COLO829 (cell line): ENCODE measurements at regions not wholly inside any gene's neighbourhood (a gene's known extent, or its start where the extent isn't known, plus 50 kb on each side); places are given as distances from the start of the nearest gene placed in this dataset.
A peak's percentile ranks its signal among the peaks of the same experiment; 100 is the strongest.

Experiments used
- DNase-seq: peaks from one replicate; pipeline ENCODE4 v3.0.0; 2012; ENCODE audit warnings: low spot score

DNA sequence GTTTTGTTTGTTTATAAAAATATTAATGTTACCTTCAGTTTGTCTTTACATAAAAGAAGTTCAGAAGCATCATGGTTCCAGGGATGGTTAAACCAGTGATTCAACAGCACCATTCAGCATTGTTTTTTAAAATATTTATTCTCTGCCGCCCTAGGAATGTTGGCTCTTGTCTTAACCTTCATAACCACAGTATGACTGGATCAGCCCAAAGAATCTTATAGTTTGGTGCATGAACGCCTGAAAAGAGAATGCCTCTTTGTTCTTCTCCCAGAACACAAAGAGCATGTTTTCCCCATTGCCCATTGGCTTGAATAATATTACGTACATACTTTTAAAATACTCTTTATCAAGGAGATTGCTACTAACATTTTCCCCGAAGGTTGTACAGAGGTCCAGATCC lies 413.4 kb downstream of the ANXA1 start:
- DNase-seq, result peak; percentile 56

DNA sequence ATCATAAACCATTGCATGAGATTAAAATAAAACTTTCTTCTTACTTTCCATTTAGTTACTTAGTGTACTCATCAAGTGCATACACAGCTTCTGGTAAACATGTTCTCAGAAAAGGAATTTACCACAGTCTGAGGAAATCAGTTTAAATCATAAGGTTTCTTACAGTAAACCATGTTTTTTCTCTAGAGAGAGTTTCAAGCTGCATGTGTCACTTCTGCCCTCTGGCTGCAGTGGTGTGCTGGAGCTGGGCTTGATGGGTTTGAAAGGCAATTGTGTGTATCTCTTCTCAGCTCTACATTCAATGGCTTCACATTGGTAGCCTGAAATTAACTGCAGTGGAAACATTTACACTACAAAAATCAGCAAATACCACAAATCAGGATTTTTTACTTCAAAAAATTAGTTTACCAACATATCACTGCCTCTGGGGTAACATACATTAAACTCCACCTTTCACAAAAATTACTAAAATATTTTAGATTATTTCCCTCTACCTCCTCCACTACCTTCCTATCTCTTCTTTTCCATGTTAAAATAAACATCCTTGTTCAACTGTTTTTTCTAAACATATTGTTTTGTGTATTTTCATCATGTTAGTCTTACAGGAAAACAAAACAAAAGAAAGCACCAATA lies 414.3 kb downstream of the ANXA1 start:
- DNase-seq, result peak; percentile 70

DNA sequence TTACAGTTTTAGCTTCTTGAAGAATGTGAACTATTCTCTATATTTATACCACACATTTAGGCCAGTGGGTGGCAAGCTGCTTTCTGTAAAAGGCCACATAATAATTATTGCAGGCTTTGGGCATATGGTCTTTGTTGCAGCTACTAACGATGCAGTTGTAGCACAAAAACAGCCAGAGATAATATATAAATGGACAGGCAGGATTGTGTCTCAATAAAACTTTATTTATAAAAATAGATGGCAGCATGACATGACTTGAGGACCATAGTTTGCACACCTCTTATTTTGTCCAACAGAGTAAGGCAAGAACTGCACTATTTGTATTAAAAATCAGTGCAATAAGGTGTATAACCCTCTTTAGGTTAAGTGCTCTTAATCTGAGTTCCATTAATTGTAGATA lies 415.0 kb downstream of the ANXA1 start:
- DNase-seq, result no peak

DNA sequence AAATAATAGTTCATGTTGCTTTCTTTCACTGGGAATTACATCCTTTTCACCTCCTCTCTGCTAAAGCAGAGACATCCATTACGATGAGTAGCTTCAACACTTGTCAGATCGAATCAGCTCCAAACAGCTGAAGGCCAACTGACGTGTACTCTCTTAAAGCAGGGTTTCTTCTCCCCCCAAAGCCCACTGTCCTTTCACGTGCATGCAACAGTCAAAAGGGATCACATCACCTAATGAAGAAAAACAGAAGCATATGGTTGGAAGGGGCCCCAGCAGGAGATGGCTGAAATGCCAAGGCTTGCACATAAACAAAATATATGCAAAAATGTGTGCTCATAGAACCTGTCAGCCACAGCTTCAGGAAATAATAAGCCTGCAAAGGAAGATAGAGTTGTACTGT lies 421.6 kb downstream of the ANXA1 start:
- no peak for DNase-seq

DNA sequence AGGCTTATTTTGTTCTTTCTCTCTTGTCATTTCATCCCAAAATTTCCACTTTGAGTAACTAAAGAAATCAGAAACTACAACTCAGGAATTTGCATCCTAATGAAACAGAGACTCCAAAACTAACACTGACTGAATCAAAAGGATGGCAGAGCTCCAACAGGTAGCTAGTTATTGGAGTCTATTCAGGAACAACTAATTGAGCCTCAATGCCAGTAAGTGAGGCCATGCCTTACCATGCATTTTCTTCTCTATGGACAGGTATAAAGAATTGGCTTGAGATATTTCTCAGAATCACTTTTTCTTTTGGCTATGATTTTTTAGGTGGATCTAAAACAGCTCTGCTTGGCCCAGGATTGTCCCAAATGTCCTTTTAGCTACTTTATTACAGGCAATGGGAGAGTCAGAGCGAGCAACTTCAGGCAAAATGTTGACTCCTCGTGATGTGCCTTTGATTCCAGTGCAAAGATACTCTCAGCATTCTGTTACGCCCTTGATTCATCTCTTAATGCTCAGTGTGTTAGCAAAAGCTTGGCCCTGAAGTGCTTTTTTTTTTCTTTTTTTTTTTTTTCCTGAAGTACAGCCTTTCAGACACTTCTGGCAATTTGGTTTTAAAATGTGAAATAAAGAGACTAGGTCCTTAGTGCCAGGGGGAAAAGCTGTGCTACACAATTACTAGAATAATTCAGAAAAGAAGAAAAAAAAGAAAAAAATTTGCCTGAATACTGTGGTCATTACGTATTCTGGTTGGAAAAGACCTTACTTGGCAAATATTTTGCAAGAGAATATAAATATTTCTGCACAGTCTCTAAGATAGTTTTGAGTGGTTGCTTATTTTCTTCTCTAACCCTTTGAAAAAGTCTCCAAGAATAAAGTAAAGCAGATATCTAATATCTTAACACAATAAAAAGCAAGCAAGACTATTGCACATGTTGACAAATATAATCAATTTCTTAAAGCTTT lies 423.7 kb downstream of the ANXA1 start:
- DNase-seq, result no peak

DNA sequence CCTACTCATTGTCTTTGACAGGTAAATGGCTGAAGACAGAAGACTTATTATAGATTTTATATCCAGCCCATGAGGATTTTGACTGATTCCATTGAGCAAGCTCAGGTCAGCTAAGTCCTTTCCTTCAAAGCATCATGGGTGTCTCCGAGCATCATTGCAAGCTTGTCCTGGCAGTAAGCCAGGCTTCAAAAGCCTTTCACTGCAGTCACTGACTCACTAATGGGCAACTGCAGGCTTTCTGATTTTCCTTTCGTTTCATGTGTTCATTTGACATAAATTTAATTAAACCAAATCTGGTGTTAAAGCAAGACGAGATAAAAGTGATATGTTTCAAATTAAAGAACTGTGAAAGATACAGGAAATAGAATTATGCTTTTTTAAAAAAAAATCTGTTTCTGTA lies 426.2 kb downstream of the ANXA1 start:
- DNase-seq, result peak; percentile 39

DNA sequence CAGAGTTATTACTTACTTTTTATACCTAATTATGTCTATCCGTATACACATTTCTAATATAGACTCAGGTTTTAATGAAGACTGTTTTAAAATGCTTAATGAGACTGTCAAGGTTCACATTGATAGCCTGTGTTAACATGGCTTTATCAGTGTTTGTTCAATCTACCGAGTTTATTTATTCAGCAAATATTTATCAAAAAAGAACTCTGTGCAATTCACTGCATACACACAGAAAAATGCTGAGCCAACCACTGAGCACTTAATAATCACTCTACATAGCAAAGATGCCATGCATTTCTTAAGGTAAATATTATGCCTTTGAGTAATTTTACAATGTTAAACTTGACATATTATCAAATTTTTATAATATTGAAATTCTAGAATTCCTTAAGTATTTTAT lies 428.2 kb downstream of the ANXA1 start:
- DNase-seq, result no peak

DNA sequence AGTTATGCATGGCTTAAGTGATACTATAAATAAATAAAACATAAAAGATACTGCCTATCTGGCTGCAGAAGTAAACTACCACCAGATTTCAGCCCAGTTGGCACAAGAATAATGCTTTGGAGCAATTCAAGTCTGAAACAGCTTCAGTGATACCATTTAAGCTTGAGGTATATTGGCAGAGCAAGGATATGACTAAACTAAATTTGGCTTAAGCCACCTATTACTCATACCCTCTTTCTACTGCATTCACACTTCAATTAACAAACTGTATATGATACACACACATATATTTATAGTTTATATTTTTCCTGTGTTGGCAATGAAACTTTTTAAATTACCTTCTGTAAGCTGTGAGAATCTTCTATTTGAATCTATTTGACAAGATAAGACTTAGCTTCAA lies 431.9 kb downstream of the ANXA1 start:
- no peak for DNase-seq

DNA sequence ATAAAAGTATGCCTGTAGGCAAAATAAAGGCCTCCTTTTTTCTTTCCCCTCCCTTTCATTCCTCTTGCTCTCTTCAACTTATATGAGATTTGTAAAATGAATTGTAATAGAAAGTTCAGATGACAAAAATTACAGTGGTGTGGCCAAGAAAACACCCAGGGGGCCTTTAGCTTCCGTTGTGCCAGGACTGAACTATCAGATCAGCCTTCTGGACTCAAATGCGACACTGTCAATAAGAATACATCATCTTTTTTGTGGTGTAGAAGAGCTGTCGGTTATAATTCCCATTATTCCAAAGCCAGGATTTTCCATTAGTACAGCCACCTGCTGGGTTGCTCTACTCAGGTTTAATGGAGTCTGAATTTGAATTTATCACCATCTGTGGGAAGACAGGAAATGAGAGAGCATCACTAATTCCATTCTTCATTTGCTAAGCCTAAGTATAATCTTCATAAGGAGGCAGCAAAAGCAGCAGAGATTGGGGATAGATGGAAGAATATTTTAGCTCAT lies 443.4 kb downstream of the ANXA1 start:
- DNase-seq, result no peak

DNA sequence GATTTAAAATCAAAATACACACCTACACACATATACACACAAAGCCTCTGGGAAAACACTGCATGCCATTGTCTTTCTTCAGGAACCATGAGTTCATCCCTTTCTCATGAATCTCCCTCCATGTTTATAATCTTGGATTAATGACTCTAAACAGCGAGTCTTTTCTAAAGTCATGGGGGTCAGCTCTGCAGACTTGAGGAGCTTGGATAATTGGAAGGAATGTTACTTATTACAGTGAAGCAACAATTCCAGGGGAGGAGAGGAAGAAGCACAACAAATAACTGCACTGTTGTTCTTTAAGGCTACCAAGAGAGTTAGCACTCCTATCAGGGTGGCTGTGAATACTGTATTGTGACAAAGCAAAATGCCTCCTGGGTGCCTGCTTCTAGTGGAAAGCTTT lies 444.7 kb downstream of the ANXA1 start:
- DNase-seq, result peak; percentile 53

DNA sequence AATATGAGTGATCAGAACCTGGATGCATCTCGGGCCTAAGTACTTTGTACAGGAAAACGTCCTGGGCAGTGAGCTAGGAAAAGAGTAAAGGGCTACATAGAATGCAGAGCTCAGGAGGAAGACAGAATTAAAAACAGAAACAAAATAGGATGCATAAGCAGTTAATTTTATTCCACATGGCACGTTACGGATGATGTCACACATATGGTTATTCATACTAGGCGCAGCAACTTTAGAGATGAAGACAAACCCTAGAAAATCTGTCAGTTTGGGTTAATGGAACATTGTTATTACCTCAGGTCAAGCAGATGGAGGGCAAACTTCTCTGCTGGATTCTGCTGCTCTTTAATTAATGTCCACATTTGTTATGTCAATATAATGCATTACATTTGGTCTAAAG lies 445.4 kb downstream of the ANXA1 start:
- DNase-seq, result no peak

DNA sequence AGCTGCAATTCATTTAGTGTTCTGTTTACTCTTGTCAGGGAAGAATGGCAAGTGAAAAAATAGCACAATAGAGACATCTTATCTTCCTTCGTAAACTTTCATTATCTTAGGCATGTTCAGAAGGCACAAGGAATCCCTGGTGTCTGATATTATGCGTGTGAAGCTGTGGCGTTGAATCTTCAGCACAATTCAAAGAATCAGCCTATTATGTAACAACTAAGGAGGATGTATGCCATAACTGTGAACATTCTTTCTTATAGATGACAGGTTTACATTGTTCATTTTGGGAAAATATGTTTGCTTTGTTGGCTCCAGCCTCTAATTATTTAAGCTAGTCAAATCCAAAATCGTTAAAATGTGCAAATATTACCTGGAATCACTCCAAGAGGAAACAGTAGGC lies 446.1 kb downstream of the ANXA1 start:
- no peak for DNase-seq

DNA sequence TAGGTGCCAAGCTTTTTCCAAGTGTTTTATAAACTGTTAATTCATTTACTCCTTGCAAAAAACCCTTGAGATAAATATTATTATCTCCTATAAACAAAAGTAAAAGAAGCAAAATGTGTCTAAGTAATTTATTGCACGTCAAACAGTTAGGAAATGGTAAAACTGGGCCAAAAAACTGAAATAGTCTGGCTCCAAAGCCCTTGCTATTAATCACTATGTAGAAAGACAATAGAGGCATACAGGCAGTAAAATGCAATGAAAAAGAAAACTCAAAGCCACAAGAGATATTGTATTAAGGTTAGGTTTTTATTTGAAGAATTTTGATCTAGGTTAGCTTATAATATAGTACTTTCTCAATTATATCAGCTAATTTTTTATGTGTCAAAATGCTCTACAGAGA lies 457.7 kb downstream of the ANXA1 start:
- DNase-seq, result no peak

DNA sequence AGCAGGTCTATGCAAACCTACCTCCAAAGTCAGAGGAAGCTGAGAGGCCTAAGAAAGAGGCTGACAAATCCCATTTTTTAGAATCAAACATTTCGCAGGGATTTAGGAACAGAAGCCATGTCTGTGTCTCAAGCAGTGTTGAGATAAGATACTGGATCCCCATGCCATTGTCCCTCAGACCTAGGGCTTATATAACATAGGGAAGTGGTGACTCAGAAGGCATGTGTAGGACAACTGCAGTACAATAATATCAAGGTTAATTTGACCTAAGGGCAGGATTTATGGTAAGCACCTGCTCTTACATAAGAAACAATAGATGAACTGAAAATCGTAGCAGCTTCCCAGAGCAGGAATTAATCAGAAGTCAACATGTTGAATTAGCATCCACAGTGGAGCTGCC lies 459.4 kb downstream of the ANXA1 start:
- no peak for DNase-seq

DNA sequence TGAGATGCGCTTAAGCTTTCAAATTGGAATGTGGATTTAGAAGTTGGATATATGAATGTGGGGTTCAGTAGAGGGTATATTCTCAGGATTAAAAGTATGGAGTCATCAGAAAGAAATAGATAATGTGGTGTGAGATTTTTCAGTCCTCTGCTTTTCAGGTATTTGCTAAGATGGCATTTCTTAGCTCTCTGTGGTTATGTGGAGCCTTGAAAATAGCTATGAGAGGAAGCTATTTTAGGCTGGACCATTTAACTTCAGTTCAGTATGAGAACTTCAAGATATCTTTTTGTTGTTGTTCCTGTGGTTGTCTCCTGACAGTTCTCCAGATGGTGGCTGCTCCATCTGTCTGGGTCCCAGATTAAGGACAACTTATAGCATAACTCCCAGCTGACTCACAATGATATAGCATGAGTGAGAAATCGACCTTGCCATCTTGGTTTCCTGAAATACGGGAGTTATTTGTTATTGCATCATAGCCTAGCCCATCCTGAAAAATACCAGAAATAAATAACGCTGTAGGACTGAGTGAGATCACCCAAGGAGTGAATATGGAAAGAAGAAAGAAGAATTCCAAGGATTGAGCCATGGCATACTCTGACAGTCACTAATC lies 461.5 kb downstream of the ANXA1 start:
- DNase-seq, result no peak

DNA sequence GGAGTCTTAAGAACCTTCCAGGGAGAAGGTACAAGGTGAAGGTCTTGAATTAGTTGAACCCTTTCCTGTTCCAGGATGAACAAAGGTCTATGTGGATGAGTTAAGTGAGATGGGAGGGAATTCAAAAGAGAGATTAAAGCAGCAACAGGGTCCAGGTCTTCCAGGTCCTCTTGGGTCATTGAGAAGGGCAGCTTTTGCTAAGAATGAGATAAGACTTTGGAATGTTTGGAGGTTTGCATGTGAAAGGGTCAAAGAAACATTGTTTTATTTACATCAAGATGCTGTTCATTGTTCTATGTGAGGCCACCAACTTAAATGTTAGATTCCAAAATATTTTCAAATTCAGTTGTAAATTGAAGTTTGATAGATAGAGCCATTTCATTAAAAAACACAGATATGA lies 463.9 kb downstream of the ANXA1 start:
- no peak for DNase-seq

DNA sequence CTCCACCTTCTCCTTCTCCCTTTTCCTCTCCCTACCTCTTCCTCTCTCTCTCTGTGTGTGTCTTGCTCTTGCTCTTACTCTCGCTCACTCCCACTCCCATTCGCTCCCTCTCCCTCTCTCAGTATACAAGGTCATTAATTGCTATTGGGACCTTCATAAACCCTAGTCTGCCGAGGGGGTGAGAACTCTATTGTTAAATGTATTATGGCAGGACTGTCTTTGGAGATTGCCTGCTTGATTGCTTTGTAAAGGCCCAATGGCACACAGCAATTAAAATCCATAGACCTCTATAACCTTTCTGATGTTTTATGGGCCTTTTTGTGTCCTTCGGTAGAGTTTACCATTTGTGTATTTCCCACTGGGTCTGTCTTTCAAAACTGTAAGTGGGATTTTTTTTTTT lies 465.9 kb downstream of the ANXA1 start:
- DNase-seq, result no peak

DNA sequence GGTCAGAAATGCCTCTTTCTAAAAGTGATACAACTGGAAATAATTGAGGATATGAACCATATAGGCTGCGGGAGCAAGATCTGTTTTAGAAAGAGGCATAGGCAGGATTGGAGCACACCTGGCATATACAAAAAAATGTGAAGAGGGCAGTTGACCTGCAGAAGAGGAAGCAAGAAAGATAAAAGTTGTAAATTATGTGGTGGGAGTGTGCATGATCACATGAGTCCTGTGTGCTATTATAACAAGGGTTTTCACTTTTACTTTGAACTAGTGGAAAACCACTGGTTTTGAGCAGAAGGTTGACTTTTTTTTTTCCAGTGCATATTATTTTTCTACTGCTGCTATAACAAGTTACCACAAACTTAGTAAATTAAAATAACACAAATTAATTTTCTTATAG lies 489.3 kb downstream of the ANXA1 start:
- no peak for DNase-seq

DNA sequence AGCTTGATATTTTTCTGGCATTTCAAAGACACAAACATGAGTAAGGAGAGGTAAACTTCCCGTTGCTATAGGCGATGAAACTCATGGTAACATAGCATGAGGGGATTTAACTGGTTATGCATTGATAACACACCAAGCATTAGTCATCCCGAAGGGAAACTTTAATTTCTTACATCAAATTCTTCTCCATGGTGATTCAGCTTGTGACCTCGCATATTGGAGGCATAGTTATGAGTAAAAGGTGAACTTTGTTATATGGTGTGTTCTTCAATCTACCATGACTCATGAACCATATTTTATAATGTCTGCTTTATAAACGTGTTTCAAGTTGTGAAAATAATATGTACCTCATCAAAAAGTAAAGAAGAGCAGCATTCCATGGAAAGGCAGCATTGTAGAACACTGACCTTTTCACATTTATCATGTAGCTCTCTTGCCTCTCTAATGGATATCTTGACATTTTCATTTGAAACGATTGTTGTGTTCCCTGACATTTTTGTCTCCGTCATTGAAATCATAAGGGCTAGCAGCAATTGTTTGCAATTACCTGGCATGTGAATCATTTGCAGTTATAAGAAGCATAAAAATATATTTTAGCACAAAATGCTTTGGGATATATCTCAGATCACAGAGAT lies 491.8 kb downstream of the ANXA1 start:
- DNase-seq, result peak; percentile 67

DNA sequence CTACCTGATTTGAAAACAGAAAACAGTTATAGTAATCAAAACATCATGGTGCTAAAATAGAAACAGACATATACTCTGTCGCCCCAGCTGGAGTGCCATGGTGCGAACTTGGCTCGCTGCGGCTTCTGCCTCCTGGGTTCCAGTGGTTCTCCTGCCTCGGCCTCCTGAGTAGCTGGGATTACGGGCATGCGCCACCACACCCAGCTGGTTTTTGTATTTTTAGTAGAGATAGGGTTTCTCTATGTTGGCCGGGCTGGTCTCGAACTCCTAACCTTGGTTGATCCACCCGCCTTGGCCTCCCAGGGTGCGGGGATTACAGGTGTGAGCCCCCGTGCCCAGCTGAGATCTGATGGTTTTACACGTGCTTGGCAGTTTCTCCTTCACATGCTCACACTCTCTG lies 495.9 kb downstream of the ANXA1 start:
- DNase-seq, result no peak

DNA sequence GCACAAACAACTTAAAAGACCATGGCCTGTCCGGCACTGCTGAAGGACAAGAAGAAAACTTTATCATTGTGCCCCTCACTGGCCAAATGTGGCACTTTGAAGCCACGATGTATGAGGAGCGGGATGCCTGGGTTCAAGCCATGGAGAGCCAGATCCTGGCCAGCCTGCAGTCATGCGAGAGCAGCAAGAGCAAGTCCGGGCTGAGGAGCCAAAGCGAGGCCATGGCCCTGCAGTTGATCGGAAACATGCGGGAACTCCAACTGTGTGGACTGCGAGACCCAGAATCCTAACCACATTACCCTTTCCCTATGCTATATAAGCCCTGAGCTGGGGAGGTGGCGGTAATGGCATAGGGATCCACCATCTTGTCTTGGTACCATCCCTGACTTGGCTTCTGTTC lies 497.9 kb downstream of the ANXA1 start:
- no peak for DNase-seq

DNA sequence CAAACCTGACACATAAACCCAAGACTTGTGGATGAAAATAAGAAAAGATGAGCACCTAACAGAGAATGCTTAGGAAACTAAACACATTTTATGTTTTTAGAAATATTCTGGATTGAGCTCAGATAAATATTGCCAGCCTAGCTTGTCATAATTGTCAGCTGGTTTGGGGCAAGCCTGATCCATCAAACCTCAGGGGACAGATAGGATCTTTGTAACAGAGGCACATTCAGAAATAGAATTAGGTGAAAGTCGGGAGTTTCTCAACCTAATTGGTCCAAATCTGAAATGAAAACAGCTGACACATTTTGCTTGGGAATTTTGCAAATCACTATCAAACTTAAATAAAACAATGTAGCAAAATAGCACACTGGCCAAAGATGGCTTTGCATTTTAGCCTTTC lies 503.7 kb downstream of the ANXA1 start:
- no peak for DNase-seq

DNA sequence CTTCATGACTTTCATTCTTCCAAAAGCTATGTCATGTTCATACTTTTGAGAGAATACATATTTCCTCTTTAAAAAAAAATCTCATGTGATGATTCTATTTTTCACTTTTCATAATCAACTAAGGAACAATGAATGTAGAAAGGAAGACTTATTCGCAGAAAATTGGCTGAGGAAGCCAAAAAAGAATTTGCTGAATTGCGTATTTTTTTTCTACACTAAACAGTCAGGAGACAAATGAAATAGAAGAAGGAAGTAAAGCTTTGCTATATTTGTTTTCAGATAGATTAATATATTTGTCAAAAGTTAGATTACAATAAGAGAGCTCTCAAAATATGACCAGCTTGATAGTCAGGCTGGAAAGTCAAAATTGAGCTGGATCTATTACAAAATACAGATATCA lies 504.2 kb downstream of the ANXA1 start:
- DNase-seq, result no peak
